HepG2 (cell line): ENCODE measurements at regions not wholly inside any gene's neighbourhood (a gene's known extent, or its start where the extent isn't known, plus 50 kb on each side); places are given as distances from the start of the nearest gene placed in this dataset.

Experiments
- ARID5B ChIP-seq: IDR thresholded peaks from 2 replicates; pipeline ENCODE4 v1.4.0; 2020; ENCODE audit warnings: mild to moderate bottlenecking, missing genetic modification reagents
- FOSL2 ChIP-seq: sonication (generic); formaldehyde crosslinking; IDR thresholded peaks from 2 replicates; pipeline ENCODE4 v1.4.0; 2020; ENCODE audit warnings: missing genetic modification reagents
- KDM2A ChIP-seq: sonication (generic); formaldehyde crosslinking; IDR thresholded peaks from 2 replicates; pipeline ENCODE4 v1.4.0; 2020; ENCODE audit warnings: low read depth, missing genetic modification reagents, borderline replicate concordance
- KDM6A ChIP-seq: IDR thresholded peaks from 2 replicates; pipeline ENCODE4 v1.6.1; 2016; ENCODE audit warnings: low read depth
- KMT2A ChIP-seq: sonication (generic); formaldehyde crosslinking; IDR thresholded peaks from 2 replicates; pipeline ENCODE4 v1.4.0; 2020; ENCODE audit warnings: missing genetic modification reagents
- NCOA1 ChIP-seq: sonication (generic); formaldehyde crosslinking; IDR thresholded peaks from 2 replicates; pipeline ENCODE4 v1.9.0; 2021; ENCODE audit warnings: missing genetic modification reagents
- POGZ ChIP-seq: sonication (generic); formaldehyde crosslinking; IDR thresholded peaks from 2 replicates; pipeline ENCODE4 v1.4.0; 2020; ENCODE audit warnings: mild to moderate bottlenecking, missing genetic modification reagents
- SOX6 ChIP-seq, 2 experiments: fragments of 450-650 bp in 1 of 2; sonication (generic) in 1 of 2; formaldehyde crosslinking in 1 of 2; IDR thresholded peaks; 2 replicates each; pipeline versions ENCODE4 v1.4.0 to v1.6.1; 2017 to 2020; ENCODE audit warnings: antibody characterized with exemption in 1 of 2, mild to moderate bottlenecking in 1 of 2, missing genetic modification reagents in 1 of 2
- STAG1 ChIP-seq: sonication (generic); formaldehyde crosslinking; IDR thresholded peaks from 2 replicates; pipeline ENCODE4 v1.4.0; 2020; ENCODE audit warnings: missing genetic modification reagents
- USF2 ChIP-seq, 2 experiments: sonication (generic) in 1 of 2; formaldehyde crosslinking in 1 of 2; IDR thresholded peaks; 2 replicates each; pipeline versions ENCODE4 v1.5.1 to v1.6.1; 2011 to 2020; ENCODE audit warnings: borderline replicate concordance in 1 of 2, low read depth in 1 of 2, low read length in 1 of 2, mild to moderate bottlenecking in 1 of 2, missing genetic modification reagents in 1 of 2, moderate library complexity in 1 of 2
- ZNF329 ChIP-seq: sonication (generic); formaldehyde crosslinking; IDR thresholded peaks from 2 replicates; pipeline ENCODE4 v1.9.0; 2021; ENCODE audit warnings: low read depth, mild to moderate bottlenecking, missing genetic modification reagents
- ZNF530 ChIP-seq: sonication (generic); formaldehyde crosslinking; IDR thresholded peaks from 2 replicates; pipeline ENCODE4 v1.5.0; 2020; ENCODE audit warnings: low read depth, mild to moderate bottlenecking, missing genetic modification reagents
- ZNF558 ChIP-seq: sonication (generic); formaldehyde crosslinking; IDR thresholded peaks from 2 replicates; pipeline ENCODE4 v1.9.0; 2022; ENCODE audit warnings: mild to moderate bottlenecking, missing genetic modification reagents, borderline replicate concordance
- ZNF562 ChIP-seq: sonication (generic); formaldehyde crosslinking; IDR thresholded peaks from 2 replicates; pipeline ENCODE4 v1.8.0; 2022; ENCODE audit warnings: missing genetic modification reagents, borderline replicate concordance
- ZNF616 ChIP-seq: sonication (generic); formaldehyde crosslinking; IDR thresholded peaks from 2 replicates; pipeline ENCODE4 v1.5.0; 2020; ENCODE audit warnings: low read depth, mild to moderate bottlenecking, missing genetic modification reagents
- TF ChIP-seq, protein P1 (sequence below): sonication (generic); formaldehyde crosslinking; IDR thresholded peaks from 2 replicates; pipeline ENCODE4 v1.4.0; 2020; ENCODE audit warnings: missing genetic modification reagents
- TF ChIP-seq, protein P2 (sequence below): sonication (generic); formaldehyde crosslinking; IDR thresholded peaks from 2 replicates; pipeline ENCODE4 v1.5.1; 2020; ENCODE audit warnings: mild to moderate bottlenecking, missing genetic modification reagents, borderline replicate concordance

DNA sequence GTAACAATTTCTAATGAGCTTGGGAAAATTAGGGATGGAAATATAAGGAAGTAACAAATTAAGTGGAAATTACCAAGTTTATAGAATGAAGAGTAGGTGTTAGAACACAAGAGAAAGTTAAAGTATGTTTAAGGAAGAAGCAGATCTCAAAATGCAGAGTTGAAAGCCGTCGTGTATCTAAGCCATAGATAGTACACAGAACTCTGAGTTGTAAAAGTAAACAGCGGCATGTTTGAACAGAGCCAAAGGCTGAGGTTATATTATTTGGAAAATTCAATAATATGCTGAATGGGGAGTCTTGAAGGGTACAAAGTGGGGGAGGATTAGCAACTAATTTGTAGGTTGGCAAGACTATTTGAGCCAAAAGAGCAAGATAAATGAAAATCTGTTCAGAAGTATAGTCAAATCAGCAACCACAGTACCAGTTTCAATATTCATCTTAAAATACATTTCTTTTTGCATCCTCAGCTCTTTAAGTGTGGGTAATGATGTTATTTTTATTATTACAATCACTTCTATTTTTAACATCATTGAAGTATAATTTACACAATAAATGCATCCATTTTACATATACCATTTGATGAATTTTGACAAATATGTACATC lies 594.8 kb upstream of the ANO3 start (continued):
- TF ChIP-seq, protein P1, sequence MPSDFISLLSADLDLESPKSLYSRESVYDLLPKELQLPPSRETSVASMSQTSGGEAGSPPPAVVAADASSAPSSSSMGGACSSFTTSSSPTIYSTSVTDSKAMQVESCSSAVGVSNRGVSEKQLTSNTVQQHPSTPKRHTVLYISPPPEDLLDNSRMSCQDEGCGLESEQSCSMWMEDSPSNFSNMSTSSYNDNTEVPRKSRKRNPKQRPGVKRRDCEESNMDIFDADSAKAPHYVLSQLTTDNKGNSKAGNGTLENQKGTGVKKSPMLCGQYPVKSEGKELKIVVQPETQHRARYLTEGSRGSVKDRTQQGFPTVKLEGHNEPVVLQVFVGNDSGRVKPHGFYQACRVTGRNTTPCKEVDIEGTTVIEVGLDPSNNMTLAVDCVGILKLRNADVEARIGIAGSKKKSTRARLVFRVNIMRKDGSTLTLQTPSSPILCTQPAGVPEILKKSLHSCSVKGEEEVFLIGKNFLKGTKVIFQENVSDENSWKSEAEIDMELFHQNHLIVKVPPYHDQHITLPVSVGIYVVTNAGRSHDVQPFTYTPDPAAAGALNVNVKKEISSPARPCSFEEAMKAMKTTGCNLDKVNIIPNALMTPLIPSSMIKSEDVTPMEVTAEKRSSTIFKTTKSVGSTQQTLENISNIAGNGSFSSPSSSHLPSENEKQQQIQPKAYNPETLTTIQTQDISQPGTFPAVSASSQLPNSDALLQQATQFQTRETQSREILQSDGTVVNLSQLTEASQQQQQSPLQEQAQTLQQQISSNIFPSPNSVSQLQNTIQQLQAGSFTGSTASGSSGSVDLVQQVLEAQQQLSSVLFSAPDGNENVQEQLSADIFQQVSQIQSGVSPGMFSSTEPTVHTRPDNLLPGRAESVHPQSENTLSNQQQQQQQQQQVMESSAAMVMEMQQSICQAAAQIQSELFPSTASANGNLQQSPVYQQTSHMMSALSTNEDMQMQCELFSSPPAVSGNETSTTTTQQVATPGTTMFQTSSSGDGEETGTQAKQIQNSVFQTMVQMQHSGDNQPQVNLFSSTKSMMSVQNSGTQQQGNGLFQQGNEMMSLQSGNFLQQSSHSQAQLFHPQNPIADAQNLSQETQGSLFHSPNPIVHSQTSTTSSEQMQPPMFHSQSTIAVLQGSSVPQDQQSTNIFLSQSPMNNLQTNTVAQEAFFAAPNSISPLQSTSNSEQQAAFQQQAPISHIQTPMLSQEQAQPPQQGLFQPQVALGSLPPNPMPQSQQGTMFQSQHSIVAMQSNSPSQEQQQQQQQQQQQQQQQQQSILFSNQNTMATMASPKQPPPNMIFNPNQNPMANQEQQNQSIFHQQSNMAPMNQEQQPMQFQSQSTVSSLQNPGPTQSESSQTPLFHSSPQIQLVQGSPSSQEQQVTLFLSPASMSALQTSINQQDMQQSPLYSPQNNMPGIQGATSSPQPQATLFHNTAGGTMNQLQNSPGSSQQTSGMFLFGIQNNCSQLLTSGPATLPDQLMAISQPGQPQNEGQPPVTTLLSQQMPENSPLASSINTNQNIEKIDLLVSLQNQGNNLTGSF (CRISPR knock-in tag) = no peak
- TF ChIP-seq KMT2A (CRISPR knock-in tag) = no peak
- TF ChIP-seq POGZ = no peak
- TF ChIP-seq STAG1 (CRISPR knock-in tag) = no peak
- TF ChIP-seq ZNF530 (CRISPR knock-in tag) = no peak
- no peak for TF ChIP-seq USF2 (IDR thresholded peaks at IDR 0.05; ENCODE audit: low read depth, low read length)
- TF ChIP-seq USF2 (CRISPR knock-in tag; IDR thresholded peaks at IDR 0.05; ENCODE audit: borderline replicate concordance) = no peak
- TF ChIP-seq KDM2A = no peak
- TF ChIP-seq ARID5B (CRISPR knock-in tag) = peak; percentile 68
- TF ChIP-seq SOX6 (IDR thresholded peaks at IDR 0.05) = no peak
- no peak; the same call in 1 of the 2 replicates for TF ChIP-seq SOX6 (CRISPR knock-in tag; IDR thresholded peaks at IDR 0.05)
- TF ChIP-seq ZNF329 = no peak
- peak; percentile 38; the same call in 1 of the 2 replicates for TF ChIP-seq KDM6A (CRISPR knock-in tag)
- no peak for TF ChIP-seq ZNF616
- no peak for TF ChIP-seq ZNF562
- no peak for TF ChIP-seq ZNF558 (CRISPR knock-in tag)
- TF ChIP-seq, protein P2, sequence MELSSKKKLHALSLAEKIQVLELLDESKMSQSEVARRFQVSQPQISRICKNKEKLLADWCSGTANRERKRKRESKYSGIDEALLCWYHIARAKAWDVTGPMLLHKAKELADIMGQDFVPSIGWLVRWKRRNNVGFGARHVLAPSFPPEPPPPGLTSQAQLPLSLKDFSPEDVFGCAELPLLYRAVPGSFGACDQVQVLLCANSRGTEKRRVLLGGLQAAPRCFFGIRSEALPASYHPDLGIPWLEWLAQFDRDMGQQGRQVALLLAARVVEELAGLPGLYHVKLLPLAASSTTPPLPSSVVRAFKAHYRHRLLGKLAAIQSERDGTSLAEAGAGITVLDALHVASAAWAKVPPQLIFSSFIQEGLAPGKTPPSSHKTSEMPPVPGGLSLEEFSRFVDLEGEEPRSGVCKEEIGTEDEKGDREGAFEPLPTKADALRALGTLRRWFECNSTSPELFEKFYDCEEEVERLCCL = no peak
- no peak for TF ChIP-seq NCOA1 (CRISPR knock-in tag)
- TF ChIP-seq FOSL2 (CRISPR knock-in tag) = no peak
